GM21423 (cell line): ENCODE measurements at regions not wholly inside any gene's neighbourhood (a gene's known extent, or its start where the extent isn't known, plus 50 kb on each side); places are given as distances from the start of the nearest gene placed in this dataset.
A peak's percentile ranks its signal among the peaks of the same experiment; 100 is the strongest.

Source experiments
- ATAC-seq: cut with Tn5 transposase; IDR thresholded peaks from one replicate; pipeline ENCODE4 v1.9.1; 2021; ENCODE audit warnings: mild to moderate bottlenecking, moderate library complexity; ENCODE audit not compliant: unreplicated experiment

- ATAC-seq = no peak
Measured at GRCh38 chr5:133831491-133832224, 136.8 kb downstream of the C5orf15 start.

DNA sequence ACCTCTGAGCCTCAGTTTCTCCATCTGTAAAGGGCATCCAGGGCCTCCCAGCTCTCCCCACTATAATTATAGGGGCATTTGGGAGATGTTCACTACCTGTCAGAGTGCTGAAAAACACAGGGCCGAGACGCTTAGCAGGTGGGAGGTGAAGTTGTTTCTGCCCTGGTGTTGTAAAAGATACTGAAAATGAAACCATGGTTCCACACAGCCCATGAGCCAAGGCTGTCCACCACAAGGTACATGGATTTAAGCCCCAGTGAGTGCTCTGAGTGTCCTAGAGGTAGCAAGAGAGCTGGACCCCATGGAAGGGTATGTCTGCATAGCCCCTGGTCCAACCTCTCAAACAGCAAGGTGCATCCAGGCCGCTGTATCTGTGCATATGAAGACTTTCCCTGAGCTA, 137.5 kb downstream of the C5orf15 start:
- no peak for ATAC-seq

- no peak for ATAC-seq
Measured at GRCh38 chr5:133830281-133830680, 138.1 kb downstream of the C5orf15 start.

DNA sequence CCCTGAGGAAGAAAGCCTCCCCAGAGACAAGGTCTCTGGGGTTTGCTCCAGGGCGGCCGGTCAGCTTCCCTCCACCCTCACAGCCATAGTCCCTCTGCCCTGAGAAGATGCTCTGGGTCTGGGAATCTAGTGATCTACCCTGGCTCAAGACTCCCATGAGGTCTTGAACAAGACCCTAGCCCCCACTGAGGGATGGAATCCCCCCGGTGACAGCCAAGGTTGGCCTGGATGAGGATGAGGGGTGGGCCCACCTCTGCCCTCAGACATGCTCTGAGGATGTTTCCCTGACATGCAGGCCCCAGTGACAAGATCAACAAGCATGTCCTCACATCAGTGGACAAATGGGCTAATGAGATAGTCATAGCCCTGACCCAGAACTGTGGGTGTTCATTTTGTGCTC, 138.6 kb downstream of the C5orf15 start:
- no peak for ATAC-seq

DNA sequence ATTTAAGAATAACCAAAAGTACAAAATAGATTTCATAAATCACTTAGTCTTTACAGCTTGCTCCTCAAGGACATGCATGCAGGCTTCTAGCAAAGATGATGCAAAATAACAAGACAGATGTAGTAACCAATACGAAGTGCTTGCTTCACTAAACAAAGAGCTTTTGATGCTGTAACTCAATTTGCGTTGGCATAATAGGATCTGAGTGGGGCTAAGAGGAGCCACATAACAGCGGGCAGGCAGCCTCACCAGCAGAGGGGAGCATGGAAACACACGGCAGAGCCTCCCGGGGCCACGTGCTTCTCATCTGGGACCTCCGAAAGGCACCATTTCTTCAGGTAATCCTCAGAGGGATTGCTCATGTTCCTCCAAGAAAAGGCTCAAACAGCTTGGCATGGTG, 139.7 kb downstream of the C5orf15 start:
- ATAC-seq = no peak

GRCh38 chr5:133827830-133828229, 140.6 kb downstream of the C5orf15 start:
- no peak for ATAC-seq

DNA sequence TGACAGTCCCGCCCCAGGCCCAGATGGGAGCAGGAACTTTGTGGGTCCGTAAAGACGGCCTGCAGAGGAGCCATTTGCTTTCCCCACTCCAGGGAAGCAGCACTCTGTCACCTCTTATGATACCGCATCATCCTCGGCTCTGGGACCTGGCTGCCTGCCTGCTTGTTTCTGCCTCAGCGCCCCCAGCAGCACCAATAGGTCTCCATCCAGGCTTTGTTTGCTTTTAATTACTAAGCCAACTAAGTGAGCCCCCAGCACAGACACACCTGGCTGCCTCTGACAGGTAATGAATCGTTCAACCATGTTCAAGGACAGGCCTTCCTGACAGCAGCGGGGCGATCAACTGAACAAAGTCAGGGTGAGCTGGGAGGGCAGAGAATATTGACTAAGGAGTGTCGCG, 141.4 kb downstream of the C5orf15 start:
- ATAC-seq = no peak

- peak; percentile 40 for ATAC-seq
Measured at GRCh38 chr5:133825631-133826289, 142.7 kb downstream of the C5orf15 start.

DNA sequence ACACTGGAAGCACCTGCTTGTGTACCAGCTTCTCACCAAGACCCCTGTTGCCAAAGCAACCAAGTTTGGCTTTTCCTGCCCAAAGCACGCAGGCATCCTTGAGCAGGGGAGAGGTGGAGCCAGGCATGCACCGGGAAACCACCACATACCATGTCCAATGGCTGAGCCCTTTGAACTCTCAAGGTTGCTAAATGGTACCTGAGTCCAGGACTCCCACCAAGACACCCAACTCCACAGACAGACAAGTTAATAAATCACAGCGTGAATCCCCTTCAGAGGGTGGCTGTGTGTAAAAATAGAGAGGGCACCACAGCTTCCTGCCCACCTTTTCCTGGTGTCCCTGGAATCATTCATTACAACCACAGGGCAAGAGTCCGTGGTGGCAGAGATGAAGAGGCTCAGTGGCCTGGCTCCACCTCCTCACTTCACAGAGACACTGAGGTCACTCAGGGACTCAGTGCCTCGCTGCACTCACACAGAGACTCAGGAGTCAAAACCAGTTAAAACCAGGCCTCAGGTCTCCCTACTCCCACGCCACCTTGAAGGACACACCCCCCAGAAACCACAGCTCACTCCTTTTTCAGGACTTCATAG, 143.7 kb downstream of the C5orf15 start:
- ATAC-seq = peak; percentile 61

DNA sequence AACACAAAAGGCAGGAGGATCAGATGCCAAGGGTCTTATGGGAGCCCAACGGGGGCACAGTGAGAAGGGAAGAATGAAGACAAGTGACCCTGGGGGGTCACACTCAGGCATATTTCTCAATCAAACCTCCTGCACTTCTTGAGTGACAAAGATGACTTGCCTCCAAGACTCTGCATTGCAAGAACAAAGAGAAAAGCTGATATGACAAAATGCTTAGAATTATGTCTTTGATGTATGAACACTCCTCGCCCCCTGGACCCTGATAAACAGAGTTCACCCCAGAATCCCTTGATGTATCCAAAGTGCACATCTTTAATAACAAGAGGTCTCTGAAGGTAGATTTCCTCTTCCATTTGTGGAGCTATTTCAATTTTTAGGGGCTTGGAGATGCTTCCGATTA, 146.5 kb downstream of the C5orf15 start:
- no peak for ATAC-seq

DNA sequence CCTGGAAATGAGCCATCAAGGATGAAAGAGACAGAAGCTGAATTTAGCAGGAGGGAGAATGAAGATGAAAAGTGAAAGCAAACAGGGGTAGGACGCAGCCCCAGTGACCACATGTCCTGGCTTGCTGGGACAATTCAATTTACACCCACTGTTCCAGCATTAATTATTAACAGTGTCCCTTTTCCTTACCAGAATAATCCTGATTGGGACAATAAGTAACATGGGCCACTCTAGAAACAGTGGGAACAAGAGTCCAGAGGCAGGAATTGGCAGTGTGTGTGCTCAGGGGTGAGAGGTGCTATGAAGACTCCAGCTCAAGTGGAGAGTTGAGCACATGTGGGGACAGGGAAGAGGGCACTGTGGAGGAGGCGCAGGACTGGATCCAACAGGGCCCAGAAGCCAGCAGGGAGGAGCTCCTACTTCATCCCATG, 147.1 kb downstream of the C5orf15 start:
- no peak for ATAC-seq

DNA sequence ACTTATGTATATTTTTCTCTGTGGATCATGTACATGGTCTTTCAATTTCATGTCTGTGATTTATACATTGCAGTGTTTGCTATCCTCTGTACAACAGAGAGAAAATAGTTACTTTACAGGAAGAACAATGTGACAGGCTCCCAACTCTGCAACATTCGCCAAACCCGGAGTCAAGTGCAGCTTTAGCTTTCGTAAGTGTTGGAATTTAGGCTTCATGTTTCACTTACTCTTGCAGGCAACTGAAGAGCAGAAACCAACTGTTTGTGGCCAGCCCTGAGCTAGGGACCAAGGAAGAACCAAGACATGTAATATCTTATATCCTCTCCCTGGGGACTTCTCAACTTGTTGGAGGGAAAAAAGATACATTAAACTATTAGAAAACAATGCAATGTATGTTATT, 147.9 kb downstream of the C5orf15 start:
- ATAC-seq = no peak

- ATAC-seq = no peak
Measured at GRCh38 chr5:133819977-133820471, 148.4 kb downstream of the C5orf15 start.

DNA sequence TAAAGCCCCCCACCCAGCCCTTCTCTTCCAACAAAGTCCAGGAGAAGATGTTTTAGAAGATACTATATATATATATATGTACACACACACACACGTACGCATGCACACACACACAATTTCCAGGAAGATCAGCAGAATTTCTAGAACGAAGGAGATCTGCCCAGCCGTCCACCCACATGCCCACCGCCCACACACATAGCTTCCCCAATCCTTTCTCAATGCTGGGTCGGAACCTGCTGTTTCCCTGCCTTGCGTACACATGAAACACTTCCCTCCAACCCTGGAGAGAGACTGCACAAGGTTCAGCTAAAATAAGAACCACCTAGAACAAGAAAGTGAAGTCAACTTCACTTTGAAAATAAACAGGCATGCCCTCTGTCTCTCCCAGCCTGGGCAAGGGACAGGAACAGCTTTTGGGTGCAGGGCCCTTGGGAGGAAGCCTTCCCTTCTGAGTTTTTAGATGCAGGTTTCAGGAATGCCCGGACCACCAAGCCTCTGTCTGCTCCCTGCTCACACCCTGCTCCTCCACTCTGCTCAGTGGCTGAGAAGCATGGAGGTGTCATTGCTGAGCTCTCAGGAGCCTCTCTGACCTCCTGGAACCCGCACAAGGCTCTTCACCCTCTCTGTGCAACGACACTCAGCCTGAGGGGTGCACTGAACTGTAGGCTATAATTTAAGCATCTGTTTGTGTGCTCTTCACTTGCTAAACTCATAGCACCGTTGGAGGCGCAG, 149.4 kb downstream of the C5orf15 start:
- no peak for ATAC-seq

DNA sequence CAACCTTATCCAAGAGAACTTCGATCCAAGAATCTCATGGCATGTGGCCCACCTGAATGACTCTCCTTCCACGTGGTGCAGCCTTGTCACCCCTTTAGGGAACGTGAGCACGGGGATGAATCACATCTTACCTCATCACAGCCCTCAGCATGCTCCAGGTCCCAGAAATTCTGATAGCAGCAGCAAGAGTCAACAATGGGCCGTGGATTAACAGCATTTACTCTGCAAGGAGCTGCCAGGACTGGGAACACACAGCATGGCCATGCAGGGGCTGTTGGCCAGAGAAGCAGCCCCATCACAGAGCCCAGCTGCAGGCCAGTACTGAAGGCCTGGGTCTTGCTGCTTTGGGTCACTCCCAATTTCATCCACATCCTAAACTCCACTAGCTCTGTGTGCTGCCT, 150.4 kb downstream of the C5orf15 start:
- ATAC-seq = no peak

- ATAC-seq = no peak
Measured at GRCh38 chr5:133817456-133817855, 151.0 kb downstream of the C5orf15 start.

- ATAC-seq = no peak
Measured at GRCh38 chr5:133816791-133817190, 151.6 kb downstream of the C5orf15 start.

GRCh38 chr5:133814152-133814551, 154.3 kb downstream of the C5orf15 start:
- no peak for ATAC-seq

DNA sequence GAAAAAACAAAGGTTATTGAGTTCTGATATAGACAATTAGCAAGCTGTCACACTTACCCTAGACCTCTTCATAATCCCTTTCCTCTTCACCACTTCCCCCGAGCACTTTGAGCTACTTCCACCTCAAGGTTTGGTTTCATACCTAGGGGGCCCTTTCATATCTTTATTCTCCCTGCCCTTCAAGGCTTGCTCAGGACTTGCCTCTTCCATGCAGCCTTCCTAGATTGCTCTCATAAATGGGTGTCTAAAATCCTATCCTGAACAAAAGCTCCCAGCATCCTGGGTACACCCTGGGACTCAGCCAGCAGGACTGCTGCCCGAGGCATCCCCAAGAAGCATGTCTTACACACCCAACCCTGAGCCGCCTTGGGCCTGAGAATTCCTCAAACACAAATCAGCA, 157.3 kb downstream of the C5orf15 start:
- no peak for ATAC-seq

DNA sequence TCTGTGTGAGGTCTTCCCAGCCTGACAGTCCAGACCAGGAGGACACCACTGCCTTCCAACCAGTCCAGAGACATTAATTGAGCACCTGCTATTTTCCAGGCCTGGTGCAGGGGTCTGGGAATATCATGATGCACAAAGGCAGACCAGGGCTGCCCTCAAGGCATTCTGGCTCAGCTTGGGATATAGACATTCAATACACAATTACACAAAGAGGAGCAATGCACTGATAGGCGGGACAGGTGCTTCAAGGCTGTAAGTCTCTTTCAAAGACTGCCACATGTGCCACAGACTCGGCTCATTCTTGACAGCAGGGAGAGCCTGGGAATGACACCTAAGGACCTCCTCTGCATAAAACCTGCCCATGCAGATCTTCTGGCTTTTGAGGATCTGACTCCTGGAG, 158.6 kb downstream of the C5orf15 start:
- ATAC-seq = no peak

GRCh38 chr5:133807348-133807747, 161.1 kb downstream of the C5orf15 start:
- no peak for ATAC-seq
